Stimulated activated CD4-positive, alpha-beta T cell treated with anti-CD3 and anti-CD28 coated beads, Interleukin-1b, Interleukin-23, amount 100 ng/mL, for 4 hours (primary cell): ENCODE measurements at regions not wholly inside any gene's neighbourhood (a gene's known extent, or its start where the extent isn't known, plus 50 kb on each side); places are given as distances from the start of the nearest gene placed in this dataset.
"Not testable (repeated sequence)": the region's sequence is repeated elsewhere in the genome, so short reads cannot be mapped to it uniquely, and the experiment has no call there.

Experiments used
- DNase-seq, 2 donors: peaks; one replicate each; pipeline ENCODE4 v3.0.0-alpha.2; 2020; ENCODE audit warnings: low read depth in 2 of 2

DNA sequence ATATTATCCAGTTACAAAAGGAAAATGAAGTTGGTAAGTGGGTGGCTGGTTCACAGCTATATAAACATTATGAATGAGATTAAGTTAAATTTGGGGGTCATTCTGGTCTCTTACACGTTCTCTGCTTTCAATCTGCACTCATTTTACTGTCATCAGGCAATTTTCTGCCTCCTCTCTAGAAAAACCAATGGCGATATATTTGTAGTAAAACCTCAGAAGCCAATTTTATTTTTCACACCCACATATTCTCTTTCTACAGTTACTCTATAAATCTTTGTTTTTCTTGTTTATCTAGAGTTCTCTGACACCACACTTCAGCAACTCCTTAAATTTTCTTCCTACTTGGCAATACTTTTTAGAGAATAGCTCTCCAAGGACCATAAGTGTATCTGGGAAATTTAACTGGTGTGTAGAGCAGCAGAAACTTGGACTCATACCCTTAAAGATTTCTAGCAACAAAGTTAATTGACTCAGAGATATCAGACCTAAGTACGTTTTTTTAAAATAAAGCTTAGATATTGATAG, 926.9 kb downstream of the TMTC2 start:
- DNase-seq, result no peak

DNA sequence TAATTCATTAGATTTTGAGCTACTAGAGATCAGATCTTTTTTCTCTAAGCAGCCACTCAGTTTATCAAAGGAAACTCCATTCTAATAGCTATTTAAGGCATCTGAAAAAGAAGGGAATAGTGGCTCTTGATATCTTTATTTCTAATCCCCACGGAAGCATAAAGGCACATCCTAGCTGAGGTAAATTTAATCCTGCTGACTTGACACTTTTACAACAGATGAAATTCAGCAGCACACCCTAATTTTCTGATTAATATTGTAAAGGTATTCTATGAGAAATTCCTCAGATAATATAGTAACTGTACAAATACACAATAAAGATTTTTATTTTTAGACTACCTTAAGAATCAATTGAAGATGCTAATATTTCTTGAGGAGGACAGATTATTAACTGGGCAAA, 916.4 kb downstream of the TMTC2 start:
- DNase-seq, result no peak

DNA sequence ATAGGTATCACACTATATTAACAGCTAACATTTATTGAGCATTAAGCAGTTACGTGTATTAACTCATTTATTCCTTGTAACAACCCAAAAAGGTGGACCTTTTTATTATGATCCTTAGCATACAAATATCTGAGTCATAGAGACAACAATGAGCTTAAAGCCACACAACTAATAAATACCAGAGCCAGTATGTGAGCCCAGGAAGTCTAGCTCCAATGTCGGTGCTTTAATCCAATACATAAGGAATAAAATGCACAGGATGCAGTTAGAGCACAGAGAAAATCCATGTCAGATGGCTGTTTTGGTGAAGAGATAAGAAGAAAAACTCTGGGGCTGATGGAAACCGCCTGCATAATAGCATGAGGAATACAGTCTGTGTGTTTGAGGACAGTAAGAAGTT, 888.6 kb downstream of the TMTC2 start:
- DNase-seq, result no peak

DNA sequence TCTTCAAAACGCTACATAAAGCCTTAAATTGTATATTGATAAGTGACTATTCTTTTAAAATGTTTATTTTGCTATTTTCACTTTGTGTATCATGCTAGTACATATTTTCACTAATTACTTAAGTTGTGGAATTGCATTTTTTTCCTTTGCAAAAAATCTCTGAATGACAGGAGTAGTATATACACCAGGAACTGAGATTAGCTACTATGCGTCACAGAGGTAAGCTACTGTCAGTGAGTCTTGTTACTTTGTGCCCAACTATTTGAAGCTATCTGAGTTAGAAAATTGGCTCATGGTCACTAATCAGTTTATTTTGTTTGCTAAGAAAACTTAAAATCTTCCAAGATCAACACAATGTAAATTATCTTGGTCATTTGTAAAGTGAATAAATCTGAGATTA, 887.4 kb downstream of the TMTC2 start:
- DNase-seq, result no peak

DNA sequence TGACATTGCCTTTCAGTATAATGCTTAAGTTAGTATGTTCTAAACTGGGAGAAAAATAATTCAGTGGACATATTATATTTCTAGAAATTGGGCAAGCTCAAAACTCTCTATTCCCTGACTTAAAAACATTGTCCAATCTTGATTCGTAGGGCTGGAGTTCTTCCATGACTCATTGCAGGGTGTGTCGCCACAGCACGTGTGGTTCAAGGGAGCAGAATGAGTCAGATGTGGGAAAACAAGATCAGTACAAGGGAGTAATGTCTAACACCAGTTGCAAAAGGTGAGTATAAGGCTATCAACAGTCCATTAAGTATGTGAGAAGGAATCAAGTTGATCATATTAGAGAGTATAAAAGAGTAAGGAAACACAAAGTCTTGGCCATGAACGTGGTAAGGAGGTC, 887.0 kb downstream of the TMTC2 start:
- no peak for DNase-seq

DNA sequence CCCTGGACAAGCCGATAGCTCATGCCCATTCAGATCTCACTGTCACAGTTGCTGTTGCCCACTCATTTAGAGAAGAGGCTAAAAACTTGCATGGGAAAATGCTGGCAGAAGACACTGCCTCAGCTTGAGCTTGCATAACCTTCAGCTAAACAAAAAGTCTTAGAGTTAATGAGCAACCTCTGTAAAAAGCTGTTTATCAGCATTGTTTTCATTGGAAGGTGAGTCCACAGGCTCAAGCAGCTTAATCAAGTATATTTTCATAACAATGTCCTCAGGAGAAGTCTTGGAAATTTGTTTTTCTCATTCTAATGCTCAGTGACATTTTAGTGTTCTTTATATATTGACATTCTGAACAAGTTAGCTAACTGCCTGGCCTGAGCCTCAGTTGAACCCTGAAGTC, 872.9 kb downstream of the TMTC2 start:
- DNase-seq, result no peak

DNA sequence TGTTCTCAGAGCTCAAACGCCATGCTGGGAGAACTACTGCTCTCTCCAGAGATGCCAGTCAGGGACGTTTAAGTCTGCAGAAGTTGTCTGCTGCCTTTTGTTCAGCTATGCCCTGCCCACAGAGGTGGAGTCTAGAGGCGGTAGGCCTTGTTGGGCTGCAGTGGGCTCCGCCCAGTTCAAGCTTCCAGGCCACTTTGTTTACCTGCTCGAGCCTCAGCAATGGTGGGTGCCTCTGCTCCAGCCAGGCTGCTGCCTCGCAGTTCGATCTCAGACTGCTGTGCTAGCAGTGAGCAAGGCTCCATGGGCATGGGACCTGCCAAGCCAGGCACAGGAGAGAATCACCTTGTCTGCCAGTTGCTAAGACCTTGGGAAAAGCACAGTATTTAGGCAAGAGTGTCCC, 869.3 kb downstream of the TMTC2 start:
- not testable (repeated sequence) for DNase-seq

DNA sequence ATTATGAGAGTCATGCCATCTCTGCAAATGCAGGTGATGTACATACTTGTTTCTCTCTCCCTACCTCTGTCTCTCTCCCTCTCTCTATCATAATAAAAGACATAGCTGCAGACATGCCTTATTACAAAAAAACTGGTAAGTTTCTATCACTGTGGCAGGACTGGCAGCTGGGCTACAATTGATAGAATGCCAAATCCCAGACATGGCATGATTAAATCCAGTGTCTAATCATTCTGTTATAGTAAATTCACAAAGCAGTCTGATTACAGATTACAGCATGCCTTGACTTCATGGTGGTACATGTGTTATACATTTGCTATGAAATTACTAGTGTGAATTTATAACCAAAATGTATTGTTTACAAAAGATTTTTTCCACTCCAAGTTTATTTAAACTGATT, 854.7 kb downstream of the TMTC2 start:
- DNase-seq, result no peak

DNA sequence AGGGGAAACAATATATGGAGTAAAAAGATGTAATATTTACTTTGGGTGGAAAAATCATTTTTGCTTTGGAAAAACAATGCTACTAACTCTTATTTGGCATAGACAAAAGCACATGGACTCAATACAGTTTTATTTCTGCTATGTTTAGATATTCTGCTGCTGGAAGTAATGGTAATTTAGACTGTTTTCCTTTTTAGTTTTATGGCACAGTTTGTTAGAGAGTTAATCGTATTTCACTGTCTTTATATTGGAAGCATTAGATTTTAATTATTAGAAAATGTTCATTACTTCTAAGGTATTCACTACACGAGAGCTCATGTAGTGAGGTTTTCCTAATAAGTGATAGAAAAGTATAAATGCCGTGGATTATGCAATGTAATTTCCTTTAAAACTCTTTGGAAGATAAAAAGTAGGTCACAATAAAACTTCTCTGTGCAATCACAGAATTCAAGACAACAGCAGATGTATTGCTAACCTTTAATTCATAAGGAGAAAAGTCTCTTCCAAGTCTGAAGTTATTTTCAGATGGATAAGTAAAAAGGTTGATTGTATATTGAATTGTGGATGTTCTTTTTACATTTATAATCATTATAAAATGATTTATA, 851.8 kb downstream of the TMTC2 start:
- no peak for DNase-seq

DNA sequence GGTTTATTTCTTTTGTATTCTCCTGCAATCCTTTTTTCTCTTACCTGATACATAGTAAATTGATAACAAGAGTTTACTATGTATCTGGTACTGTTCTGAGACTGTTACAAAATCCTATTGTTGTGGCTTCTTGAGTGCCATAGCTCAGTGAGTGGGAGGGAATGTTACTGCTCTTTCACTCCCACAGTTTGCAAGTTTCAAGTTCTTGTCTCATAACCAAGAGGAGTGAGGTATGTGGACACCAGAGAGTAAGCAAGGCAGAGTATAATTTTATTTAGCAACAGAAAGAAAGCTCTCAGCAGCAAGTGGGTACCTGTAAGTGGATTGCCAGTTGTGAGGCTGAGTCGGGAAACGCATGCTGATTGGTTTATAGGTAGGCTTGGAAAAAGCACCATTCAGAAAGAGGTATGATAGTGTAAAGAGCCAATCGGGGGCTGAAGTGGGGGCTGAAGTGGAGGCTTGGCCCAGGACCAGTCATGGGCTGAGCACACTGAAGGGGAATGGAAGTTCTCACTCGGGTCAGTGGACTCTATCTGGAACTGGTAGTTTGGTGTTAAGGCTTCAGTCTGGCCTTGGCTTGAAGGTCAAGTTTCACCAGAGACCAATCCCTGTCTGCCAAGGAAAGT, 850.8 kb downstream of the TMTC2 start:
- no peak for DNase-seq

DNA sequence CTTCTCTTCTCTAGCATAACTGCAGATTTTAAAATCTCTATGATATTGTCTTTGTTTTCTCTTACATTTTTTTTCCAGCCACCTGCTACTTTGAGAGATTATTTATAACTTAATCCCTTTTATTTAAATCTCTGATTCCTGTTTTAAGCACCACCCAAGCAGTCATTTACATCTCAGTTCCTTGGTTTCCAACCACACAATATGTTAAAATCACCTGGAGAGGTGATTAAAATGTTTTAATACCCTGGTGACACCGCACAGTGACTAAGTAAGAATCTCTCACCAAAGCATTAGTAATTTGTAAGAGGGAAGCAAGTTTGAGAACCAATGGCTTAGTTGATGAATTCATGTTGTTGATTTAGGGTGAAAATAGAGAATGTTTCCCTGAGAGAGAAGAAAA, 849.8 kb downstream of the TMTC2 start:
- DNase-seq, result no peak

DNA sequence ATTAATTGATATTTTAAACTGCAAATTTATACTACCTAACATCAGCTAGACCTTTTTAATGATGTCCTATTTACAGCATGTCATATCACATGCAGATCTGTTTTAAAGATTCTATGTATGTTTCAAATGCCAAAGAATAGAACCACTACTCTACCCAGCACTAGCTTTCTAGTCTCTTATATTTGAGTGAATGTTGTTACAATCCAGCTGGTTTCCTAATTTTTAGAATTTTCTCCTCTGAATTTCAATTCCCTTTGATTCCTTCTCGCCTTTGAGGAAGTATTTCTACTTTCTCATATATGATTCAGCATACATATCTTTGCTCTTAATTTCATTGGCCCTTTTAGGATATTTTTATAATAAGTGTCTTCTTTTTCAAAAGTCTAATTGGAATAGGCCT, 841.9 kb downstream of the TMTC2 start:
- DNase-seq, result no peak

DNA sequence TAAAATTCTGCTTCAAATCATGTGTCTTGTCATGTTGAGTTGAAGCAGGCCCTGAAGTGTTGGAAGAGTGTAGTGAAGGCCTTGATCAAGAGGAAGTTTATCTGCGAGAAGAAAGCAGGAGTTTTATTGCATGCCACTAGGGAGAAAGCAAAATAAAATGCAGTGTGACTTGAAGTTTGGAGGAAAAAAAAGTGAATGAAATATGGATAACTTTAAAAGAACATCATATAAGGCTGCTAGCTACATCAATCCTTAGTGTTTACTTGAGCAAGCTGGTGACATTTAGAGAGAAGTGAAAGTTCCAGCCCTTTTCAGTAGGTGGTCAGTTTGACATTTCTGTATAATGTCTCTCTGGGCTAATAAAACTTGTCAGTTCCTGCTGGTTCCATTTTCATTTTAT, 841.1 kb downstream of the TMTC2 start:
- DNase-seq, result no peak

DNA sequence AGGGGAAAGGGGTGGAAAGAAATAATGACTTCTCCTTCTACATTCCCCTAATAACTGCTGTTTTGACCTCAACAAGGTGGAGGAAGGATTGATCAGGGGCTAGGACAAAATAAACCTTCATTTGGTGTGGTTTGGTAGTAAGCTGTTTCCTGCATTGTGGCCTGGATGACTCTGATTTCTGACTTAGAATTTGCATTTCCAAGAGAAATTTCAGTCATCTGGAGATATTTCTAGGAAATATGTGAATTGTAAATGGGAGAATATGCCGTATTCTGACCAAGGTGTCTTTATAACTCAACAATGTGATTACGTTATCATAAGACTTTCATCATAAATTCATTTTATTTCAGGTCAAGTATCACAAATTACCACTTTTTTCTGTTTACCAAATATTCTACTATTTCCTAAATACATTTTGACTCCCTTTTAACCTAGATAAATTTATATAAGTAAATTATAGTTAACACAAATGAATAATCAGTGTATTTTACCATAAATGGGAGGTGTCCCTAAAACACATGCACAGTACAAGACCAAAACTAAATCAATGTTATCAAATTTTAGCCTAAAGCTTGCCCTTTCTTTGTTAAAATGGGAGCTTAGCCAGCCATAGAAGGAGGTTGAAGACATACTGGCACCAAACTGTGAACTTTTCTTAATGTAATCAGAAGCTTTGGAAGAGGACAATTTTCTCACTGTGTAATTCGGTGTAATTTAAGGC, 828.8 kb downstream of the TMTC2 start:
- DNase-seq, result no peak

DNA sequence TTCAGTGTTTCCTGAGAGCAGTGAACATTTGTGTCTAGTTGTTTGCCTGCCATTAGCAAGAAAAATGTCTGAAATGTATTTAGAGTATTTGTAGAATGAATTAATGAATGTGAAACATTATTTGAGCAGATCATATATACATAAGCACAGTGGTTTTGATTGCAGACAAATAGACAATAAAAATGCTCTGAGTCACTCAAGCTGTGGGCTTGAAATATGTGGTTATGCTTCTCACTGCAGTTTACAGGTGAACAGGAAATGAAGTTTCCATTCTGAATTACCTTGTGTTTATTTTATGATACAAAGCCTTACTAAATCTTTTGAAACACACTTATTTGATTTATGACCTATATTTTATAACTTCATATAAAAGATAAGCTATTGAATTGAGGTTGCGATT, 827.7 kb downstream of the TMTC2 start:
- DNase-seq, result no peak

DNA sequence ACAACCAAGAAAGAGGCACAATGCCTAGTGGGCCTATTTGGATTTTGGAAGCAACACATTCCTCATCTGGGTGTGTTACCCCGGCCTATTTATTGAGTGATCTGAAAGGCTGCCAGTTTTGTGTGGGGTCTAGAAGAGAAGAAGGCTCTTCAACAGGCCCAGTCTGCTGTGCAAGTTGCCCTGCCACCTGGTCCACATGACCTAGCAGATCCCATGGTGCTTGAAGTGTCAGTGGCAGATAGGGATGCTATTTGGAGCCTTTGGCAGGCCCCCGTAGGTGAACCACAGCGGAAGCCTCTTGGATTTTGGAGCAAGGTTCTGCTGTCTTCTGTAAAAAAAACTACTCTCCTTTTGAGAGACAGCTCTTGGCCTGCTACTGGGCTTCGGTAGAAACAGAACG, 820.1 kb downstream of the TMTC2 start:
- no peak for DNase-seq

DNA sequence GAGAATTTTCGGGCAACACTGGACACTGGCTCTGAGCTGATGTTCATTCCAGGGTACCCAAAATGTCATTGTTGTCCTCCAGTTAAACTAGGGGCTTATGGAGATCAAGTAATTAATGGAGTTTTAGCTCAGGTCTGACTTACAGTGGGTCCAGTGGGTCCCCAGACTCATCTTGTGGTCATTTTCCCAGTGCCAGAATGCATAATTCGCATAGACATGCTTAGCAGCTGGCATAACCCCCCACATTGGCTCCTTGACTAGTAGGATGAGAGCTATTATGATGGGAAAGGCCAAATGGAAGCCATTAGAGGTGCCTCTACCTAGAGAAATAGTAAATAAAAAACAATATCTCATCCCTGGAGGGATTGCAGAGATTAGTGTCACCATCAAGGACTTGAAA, 818.9 kb downstream of the TMTC2 start:
- no peak for DNase-seq

DNA sequence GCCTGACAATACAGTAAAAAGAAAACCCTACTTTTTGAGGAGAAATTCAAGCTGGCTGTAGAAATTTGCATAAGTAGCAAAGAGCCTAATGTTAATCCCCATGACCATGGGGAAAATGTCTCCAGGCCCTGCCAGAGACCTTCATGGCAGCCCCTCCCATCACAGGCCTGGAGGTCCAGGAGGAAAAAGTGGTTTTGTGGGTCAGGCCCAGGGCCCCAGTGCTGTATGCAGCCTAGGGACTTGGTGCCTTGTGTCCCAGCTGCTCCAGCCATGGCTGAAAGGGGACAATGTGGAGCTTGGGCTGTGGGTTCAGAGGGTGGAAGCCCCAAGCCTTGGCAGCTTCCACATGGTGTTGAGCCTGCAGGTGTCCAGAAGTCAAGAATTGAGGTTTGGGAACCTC, 813.2 kb downstream of the TMTC2 start:
- DNase-seq, result not testable (repeated sequence)

DNA sequence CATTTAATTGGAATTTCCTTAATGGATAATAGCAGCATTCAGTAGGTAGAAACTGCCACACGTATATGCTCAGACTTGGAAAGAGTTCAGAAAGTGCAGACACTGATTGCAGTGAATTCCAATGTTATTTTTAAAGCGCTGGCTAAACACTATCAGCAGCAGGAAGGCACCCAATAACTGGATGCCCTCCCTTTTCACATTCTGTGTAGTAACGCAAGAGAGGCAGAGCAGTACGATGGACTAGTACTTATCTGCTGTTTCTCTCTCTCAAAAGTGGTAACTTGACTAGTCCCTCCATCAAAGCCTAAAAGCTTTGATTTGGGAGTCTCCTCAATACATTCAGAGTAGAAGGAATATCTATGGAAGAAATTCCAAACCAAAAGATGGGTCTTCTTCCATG, 791.0 kb downstream of the TMTC2 start:
- DNase-seq, result no peak

DNA sequence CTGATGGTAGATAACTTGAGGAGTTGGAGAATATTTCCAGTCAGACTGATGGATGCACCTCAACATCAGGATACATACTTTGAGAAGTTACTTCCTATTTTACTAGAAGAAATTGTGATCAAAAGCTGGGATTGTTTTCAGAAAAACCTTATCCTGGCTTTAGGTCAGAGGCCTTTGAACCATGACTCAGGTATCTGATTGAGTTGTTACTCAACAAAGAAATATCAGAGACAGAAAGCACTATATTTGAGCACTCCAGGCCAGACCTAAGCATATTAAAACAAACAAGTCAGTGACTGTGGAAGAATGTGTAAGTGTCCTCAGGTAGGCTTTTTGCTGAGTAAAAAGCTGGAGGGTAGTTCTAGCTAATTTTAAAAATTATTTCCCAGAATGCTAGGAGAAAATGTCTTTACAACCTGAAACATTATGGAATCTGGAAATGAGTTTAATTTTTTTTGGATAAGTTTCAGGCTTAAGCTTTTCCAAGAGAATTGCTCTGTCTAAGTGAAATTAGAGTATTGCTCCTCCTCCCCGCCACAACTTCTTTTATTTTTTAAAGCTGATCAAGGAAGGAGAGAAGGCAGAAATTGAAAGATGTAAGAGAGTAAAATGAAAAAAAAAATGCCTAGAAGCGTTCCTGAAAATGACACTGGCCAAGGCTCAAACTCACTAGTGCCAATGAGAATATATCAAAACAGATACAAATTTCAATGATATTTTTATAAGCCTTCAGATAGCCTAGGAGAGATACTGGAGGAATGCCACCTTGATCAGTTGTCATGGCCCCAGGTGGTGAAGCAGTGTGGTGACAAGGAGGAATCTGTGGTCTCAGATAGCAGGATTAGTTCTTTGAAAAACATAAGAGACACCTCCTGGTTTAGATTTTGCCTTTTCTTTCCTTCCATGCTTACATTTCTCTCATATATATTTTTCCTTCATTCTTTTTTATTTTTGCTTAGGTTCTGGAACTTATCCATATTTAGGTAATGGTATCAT, 790.3 kb downstream of the TMTC2 start:
- no peak for DNase-seq

DNA sequence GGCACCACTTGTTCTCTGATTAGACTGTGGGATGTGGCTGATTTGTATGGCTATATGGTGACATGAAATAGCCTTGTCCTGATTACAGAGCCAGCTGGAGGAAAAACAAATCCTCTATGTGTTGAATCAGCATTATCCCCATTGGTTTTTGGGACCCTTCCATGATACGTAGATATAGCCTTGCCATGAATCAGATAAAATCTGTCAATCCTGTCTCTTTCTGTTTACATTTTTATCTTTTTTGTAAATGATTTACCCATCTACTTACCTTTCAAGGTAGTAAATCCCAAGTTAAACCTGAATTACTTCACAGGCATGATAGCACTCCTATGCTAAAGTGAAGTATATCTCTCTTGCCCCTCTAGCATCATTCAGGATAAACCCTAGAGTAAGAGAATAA, 789.3 kb downstream of the TMTC2 start:
- DNase-seq, result no peak

DNA sequence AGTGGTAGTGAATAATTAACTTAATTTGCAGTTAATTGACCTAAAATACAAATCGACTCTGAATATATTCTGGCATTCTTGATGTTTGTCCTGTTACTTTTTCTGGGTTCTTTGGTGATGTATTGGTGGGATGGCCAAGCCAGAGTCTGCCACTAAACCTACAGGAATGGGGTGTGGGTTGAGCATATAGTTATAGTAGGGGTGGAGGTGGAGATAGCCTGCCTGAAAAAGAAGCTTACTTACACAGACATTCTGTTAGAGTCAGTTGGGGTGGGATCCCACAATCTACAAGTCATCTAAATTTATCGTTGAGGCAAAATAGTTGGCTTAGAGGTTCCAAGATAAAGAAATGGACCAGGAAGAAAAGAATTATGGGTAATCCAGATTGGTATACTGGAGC, 787.7 kb downstream of the TMTC2 start:
- DNase-seq, result no peak
